ENCODE measurements at regions not wholly inside any gene's neighbourhood (a gene's known extent, or its start where the extent isn't known, plus 50 kb on each side); places are given as distances from the start of the nearest gene placed in this dataset.
"Not testable (repeated sequence)": the region's sequence is repeated elsewhere in the genome, so short reads cannot be mapped to it uniquely, and the experiment has no call there.

- no peaks in the 10 kb centered on the region for H3K36me3 ChIP-seq
- H3K4me3 ChIP-seq = no peak overlapping the region
- no peak overlapping the region for H3K27ac ChIP-seq
- WGBS, 2 donors = 86 to 89% methylated on average over 12 to 15 of the region's 29 CpGs
- intact Hi-C loops (cut with DNase I) = no loop called here
- no peak for DNase-seq
- no peak for TF ChIP-seq CTCF (IDR thresholded peaks at IDR 0.05)
- TF ChIP-seq POLR2A (IDR thresholded peaks at IDR 0.05) = no peak
- peaks cover 0 to 8% (median 0%) of the 10 kb centered on the region in 3 donors for H3K4me1 ChIP-seq
- peaks cover 0 to 25% (median 6%) of the 10 kb centered on the region in 3 donors for H3K9me3 ChIP-seq
- peaks cover 0 to 67% (median 14%) of the 10 kb centered on the region in 4 donors for H3K27me3 ChIP-seq
Observed at GRCh38 chr2:89763581-89764485, 1072.4 kb downstream of the RPIA start.

GRCh38 chr2:89764571-89765360 is 1073.3 kb downstream of the RPIA start:
- 87 to 90% methylated on average over 14 to 17 of the region's 20 CpGs for WGBS, 2 donors
- Histone ChIP-seq H3K27me3 (peaks cover 0 to 67% (median 14%) of the 10 kb centered on the region in 4 donors), H3K9me3 (peaks cover 0 to 25% (median 6%) of the 10 kb centered on the region in 3 donors)
- H3K4me3 ChIP-seq; intact Hi-C loops (cut with DNase I); H3K36me3 ChIP-seq; H3K27ac ChIP-seq; H3K4me1 ChIP-seq; DNase-seq: not testable (repeated sequence)

- H3K27me3 ChIP-seq = peaks cover 0 to 73% (median 15%) of the 10 kb centered on the region in 4 donors
- H3K27ac ChIP-seq; intact Hi-C loops (cut with DNase I); H3K36me3 ChIP-seq; H3K4me1 ChIP-seq; H3K4me3 ChIP-seq; DNase-seq: not testable (repeated sequence)
- H3K9me3 ChIP-seq = peaks cover 0 to 25% (median 6%) of the 10 kb centered on the region in 3 donors
- 83 to 92% methylated on average over 3 to 5 of the region's 5 CpGs for WGBS, 2 donors
Observed at GRCh38 chr2:89765361-89765718, 1073.9 kb downstream of the RPIA start.

GRCh38 chr2:89766141-89766990 is 1074.9 kb downstream of the RPIA start:
- 80 to 85% methylated on average over 14 to 17 of the region's 19 CpGs for WGBS, 2 donors
- Histone ChIP-seq H3K9me3 (peaks cover 0 to 25% (median 6%) of the 10 kb centered on the region in 3 donors), H3K27me3 (peaks cover 0 to 74% (median 15%) of the 10 kb centered on the region in 4 donors)
- H3K36me3 ChIP-seq; DNase-seq; H3K4me3 ChIP-seq; H3K27ac ChIP-seq; H3K4me1 ChIP-seq; intact Hi-C loops (cut with DNase I): not testable (repeated sequence)

GRCh38 chr2:89767058-89767457 is 1075.6 kb downstream of the RPIA start:
- H3K27ac ChIP-seq; H3K4me3 ChIP-seq; H3K36me3 ChIP-seq; H3K4me1 ChIP-seq; DNase-seq; intact Hi-C loops (cut with DNase I): not testable (repeated sequence)
- peaks cover 0 to 25% (median 6%) of the 10 kb centered on the region in 3 donors for H3K9me3 ChIP-seq
- 60 to 80% methylated on average over 1 to 4 of the region's 7 CpGs for WGBS, 2 donors
- H3K27me3 ChIP-seq = peaks cover 0 to 74% (median 15%) of the 10 kb centered on the region in 4 donors

GRCh38 chr2:89767572-89768435 is 1076.3 kb downstream of the RPIA start:
- Histone ChIP-seq H3K9me3 (peaks cover 3 to 27% (median 8%) of the 10 kb centered on the region in 3 donors), H3K27me3 (peaks cover 0 to 69% (median 15%) of the 10 kb centered on the region in 4 donors), H3K4me3 (peak overlapping the region in 1 of 4 donors; percentile 1), H3K4me1 (peaks cover 0 to 8% (median 0%) of the 10 kb centered on the region in 3 donors), H3K27ac (no peak overlapping the region), H3K36me3 (no peaks in the 10 kb centered on the region)
- WGBS, 2 donors = 24 to 35% methylated on average over 55 to 60 of the region's 60 CpGs
- DNase-seq = no peak
- TF ChIP-seq POLR2A (IDR thresholded peaks at IDR 0.05) = no peak
- TF ChIP-seq CTCF (IDR thresholded peaks at IDR 0.05) = no peak
- intact Hi-C loops (cut with DNase I) = no loop called here

Measured in esophagus squamous epithelium (tissue), 5 donors.